IPS DF 4.7 (cell line): ENCODE measurements at regions not wholly inside any gene's neighbourhood (a gene's known extent, or its start where the extent isn't known, plus 50 kb on each side); places are given as distances from the start of the nearest gene placed in this dataset.

Experiments
- DNase-seq: peaks from one replicate; pipeline ENCODE4 v3.0.0-alpha.2; 2013; ENCODE audit warnings: low spot score; ENCODE audit errors: extremely low read depth

DNA sequence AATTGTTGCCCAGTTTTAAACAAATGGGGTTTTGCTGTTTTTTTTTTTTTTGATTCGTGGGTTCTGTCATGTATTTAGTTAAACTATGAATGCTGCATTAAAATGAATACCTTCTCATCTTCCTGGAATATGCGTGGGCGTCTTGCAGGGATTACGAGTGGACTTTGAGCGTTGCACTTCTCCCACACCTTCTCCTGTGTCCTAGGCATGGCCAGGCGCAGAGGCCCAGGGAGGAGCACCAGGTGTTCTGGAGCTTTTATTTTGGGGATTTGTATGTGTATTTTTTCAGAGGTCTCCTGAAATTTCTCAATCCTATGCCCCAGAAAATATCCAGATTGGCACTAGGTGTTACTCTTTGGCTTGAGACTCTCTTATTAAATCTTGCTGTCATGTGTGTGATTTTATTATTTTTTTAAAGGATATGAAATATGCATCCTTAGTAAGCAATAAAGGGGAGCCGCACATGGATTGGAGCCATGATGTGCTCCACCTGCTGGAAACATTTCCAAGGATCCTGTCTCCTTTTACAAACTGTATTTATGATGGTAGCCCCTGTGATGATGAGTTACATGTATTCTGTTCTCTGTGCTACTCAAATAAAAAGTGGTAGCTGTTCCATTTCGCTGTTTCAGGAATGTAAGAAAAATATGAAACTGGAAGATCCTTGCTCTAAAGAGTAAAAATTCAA lies 482.2 kb upstream of the KLF6 start:
- no peak for DNase-seq

DNA sequence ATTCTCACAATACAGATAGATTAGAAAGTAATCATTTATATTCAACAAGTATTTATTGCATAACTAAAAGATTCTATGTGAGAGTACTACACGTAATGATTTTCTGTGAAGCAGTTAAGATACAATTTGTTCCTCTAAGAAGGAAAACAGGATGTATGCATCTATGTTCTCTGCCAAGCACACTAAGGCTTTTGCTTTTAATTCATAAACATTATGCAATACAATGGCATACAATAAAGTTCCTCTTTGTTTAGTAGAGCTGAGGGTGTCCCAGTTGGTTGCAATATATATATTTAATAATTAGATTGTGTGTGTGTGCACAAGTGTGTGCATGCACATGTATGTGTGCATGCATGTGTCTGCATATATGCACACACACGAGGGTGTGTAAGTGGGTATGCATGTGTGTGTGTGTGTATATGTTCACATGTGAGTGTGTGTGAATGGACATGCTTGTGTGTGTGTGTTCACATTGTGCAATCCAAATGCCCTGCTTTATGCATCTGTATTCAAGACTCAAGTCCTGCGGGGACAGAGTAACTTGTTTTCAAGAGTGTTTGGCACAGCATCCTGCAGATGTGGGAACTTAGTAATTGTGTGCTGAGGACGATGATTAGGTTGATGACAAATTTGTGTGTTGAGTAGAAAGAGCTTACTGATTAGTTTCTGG lies 481.5 kb upstream of the KLF6 start:
- DNase-seq, result no peak

DNA sequence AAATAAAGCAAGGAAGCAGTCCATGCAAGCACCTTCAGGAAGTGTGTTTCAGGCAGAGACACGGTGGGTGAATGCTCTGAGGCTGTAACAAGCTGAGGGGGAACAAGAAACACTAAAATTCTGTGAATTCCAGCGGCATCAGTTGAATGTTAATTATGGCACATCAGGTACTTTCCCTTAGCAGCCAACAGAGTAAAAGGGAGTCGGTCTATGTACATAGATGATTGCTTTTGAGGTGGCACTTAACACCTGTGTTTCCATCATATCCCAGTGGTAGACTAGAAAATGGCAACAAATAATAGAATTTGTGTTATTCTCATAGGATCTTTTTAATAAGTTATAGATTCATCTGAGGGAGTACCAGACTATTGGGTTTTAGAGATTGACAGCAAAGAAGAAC lies 481.0 kb upstream of the KLF6 start:
- no peak for DNase-seq

DNA sequence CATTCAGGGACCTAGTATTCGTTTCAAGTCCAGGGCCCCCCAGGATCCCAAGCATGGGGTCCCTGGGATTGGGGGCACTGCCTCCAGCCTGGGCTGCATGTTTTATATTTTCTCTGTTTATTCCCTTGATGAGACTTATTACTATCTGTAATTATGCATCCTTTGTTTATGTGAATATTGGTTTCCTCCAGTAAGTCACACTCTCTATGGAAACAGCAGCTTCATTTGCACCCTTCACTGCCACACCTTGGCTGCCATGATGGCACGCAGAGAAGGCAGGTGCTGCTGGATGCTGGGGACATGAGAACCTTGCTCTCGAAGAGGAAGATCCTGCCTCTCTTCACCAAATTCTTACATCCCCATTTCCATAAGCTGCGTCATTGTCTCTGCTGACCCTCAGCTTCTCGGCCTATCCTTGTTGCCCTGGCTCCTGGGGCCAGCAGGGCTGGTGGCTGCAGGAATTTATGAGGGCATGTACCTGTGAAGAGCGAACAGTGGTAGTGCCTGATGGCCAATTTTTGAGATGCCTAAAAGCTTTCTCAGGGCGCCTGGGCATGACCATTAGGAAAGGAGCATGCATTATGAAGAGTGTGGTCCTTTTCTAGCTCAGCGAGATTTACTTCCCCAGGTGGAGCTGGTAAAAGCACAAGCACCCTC lies 479.3 kb upstream of the KLF6 start:
- DNase-seq, result no peak

DNA sequence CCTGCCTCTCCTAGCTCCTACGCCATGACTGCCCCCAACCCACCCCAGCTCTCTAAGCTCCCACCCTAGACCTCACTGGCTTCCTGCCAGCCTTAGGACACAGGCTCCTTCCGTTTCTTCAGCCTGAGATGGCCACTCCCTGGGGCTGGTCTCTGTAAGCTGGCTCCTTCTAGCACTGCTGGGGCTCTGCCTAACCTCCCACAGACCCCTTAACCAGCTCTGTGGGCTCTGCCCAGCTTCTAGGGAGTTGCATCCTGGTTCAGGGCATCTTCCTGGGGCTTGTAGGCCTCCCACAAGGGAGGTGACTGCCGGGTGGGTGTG lies 478.6 kb upstream of the KLF6 start:
- no peak for DNase-seq

DNA sequence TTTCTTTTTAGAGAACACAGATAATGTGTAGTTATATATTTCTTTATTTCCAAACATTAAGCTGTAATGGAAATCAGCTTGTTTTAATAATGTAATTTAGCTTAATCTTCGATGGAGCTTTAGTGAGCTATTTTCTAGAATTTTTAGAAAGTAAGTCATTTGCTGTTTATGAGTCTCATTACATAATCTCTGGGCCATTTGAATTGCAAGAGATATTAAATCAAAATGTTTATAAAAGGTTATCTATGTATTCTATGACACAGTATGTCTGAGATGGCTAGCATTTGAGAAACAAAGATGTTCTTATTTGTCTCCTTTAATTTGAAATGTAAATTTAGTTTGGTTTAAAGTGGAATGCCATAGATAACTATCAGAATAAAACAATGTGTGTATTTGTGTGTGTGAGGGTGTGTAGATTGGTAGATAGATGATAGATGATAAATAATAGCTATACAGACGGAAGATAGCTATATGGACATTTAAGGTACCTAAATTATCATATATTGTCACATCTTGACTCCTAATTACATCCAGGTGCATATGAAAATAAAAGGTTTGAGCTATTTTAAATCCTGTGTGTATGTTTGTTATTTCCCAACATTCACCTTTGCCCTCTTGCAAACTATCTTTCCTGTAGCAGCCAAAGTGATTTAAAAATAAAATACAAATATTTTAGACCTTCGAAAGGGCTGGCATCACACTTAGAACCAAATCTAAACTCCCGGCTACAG lies 478.0 kb upstream of the KLF6 start:
- no peak for DNase-seq

DNA sequence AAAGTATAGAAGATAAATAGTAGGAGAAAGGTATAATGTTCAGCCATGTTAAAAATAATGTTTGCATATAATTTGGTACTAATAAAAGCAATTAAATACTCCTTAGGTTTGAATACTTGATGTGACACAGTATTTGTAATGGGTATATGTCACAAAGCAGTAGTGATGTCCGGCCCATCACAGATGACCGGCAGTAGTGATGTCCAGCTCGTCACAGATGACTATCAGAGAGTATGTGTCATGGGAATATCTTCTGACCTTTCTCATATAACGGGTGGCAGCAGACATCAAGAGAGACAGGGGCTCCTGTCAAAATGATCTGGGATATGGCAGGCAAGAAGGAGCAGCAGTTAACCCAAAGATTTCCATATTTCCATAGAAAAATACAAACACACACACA lies 477.4 kb upstream of the KLF6 start:
- DNase-seq, result no peak

DNA sequence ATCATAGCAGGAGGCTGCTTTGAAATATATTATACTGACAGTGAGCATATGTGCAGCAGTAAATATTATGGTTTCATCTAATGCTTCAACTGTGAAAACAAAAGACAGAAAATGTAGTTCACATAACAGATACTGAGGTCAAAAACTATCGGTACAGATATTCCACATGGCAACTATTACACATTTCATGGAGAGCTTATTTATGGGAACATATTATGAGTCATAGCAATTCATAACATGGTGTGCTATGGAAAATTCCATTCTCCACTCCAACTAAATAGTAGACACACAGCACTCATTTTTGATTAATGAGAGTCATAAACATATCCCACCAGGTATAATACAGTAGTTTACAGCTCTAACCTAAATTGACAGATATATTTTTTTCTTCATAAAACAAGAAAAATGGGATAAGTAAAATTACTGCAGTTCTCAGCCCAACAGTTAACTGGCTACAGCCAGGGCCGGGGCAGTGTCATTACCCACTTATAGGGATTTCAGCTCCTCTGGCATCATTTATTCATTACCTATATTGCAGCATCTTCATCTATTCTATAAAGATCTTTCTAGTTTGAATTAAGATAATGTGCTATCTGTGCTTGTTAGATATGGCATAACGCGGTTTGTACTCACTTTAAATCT lies 475.6 kb upstream of the KLF6 start:
- no peak for DNase-seq

DNA sequence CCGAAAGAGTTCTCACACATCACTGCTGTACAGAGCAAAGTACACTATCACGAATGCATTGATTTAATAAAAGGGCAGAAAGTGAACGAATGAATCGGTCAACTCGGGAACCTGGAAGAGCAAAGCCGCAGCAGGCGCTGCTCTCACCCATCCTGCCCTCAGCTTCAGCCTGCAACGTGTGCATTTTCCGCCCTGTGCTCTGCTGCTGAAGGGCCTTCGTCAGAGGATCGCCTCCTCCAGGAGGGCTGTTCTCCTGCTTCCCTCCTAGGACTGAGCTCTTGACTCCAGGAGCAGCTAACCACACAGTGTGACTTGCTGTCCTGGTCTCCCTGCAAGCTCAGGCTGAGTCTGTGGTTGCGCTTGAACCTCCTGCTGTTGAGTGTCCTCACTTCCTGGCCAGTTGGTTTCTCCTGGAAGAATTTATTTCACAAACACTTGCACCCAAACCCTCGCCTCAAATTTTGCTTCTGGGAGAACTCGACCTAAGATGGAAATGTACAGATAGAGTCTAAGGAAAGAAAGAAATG lies 473.0 kb upstream of the KLF6 start:
- no peak for DNase-seq

DNA sequence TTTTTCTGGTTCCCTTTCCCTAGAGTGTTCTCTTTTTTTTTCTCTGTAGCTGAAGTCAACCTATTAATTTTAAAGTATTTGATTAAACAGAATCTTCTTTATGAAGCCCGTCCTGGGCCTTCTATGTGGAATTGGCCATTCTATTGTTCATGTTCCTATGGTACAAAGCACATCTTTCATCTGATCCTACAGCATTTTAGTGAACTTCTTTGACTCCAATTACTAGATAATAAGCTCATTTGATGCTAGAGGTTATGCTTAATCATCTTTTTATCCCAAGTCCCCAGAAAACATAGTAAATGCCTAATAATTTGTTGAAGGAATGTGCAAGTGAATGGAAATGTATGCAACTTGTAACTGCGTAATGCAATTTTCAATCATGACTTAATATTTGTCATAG lies 472.0 kb upstream of the KLF6 start:
- no peak for DNase-seq

DNA sequence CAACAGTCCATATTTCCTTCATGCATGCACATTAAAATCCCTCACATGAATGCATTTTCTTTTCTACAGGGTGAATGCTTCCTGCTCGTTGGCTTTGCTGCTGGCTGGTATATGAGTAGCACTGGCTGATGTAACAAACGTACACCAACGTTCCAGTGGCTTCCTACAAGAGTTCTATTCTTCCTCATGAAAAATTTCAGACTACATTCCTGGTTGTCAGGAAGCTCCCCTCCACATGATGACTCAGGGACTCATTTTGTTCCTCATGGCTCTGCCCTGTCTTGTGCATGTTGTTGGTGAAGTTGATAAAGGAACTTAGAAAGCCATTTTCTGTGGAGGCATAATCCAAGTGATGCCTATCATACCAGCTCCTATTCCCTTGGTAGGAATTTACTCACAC lies 470.7 kb upstream of the KLF6 start:
- no peak for DNase-seq

DNA sequence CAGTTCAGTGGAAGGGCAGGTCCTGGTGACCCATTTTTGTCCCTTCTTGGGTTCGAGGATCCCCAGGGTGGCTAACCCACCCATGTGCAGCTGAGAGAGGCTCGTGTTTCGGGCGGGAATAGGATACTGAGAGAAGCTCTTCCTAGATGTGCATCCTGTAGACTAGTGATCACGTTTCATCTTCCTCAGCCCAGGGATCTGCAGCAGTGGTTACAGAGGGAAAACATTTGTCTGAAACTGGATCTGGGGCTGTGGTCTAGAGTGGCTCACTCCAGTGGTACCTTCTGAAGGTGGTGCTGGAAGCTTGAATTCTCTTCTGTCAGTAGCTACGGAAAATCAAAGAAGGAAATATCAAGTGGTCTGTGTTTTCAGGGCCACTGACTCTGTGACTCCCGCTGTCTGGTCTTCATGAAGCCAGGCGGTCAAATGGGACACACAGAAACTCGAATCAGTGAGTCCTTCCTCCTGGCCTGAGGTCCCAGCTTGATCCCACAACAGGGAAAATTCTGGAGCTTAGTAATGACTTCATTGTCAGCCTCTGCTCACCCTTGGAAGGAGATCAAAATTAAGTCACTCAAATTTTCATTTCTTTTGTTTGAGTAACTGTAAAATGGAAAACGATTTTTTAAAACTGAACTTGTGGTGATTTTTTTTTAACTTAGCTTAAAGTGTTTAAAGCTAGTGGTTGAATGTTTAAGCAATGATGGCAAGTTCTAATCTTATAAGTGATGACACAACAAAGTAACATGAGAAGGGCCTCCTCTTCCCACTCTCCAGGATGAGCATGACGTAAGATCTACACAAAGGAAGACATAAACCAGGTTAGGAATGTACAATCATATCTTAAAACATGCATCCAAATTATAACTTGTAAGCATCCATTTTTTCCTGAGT lies 469.3 kb upstream of the KLF6 start:
- no peak for DNase-seq

DNA sequence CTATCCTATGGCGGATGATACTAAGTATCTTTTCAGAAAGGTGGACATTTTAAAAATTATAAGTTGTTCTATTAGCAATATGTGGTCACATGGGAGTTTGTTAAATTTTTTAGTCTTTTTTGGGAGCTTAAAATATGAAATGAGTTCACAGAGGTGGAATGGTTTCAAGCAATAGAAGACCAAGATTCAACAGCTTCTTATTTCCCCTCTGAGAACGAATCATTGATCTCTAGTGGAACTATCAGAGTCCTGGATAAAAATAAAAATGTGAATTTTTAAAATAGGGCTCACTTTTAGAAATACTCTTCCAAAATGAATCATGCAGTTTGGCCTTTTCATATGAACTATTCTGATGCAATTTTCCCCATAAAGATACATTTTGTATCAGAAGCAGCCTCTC lies 467.7 kb upstream of the KLF6 start:
- no peak for DNase-seq

DNA sequence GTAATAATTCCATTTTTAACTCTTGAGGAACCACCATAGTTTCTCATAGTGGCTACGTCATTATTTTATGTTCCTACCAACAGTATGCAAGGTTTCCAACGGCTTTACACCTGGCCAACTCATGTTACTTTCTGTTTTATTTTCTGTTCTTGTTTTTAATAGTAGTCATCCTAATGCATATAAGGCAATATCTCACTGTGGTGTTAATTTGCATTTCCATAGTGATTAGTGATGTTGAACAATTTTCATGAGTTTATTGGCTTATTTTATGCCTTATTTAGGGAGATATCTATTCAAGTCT lies 465.5 kb upstream of the KLF6 start:
- no peak for DNase-seq

DNA sequence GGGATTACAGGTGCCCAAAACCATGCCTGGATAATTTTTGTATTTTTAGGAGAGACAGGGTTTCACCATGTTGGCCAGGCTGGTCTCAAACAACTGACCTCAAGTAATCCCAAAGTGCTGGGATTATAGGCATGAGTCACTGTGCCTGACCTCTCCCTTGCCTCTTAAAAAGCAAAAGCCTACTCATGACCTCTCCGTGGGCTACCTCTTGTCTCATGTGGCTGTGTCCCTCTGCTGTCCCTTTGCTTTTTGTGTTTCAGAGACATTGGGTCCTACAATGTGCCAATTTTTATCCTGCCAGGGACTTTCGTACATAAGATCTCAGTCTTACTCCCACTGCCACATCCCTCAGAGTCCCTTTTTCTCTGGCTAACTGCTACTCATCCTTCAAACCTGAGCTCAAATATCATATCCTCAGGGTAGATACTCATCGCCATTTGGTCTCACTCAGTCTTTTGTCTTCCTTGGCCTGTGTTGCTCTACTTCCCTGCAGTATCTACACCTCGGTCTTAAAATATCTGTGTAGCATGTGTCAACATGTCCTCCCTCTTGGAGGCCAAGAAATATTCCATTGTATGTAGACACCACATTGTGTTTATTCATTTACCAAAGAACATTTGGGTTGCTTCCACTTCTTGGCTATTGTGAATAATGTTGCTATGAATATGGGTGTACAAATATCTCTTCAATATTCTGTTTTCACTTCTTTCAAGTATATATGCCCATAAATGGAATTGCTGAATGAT lies 465.0 kb upstream of the KLF6 start:
- no peak for DNase-seq

DNA sequence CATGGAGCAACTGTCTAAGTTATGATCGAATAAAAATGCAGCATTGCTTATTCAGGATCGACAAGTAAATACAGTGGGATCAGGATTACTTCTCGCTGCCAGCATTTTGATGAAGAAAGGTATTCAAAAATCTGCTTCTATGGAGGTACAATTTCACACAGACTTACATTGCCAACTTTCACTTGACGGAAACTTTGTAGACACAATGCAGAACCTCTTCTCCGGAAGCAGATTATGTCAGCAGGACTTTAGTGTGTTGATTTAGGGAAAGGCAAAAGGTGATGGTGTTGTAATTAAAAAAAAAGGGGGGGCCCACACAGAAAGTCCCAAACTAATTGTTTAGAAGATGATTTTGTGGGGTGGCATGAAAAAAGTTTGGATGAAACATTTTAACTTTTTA lies 462.4 kb upstream of the KLF6 start:
- no peak for DNase-seq

DNA sequence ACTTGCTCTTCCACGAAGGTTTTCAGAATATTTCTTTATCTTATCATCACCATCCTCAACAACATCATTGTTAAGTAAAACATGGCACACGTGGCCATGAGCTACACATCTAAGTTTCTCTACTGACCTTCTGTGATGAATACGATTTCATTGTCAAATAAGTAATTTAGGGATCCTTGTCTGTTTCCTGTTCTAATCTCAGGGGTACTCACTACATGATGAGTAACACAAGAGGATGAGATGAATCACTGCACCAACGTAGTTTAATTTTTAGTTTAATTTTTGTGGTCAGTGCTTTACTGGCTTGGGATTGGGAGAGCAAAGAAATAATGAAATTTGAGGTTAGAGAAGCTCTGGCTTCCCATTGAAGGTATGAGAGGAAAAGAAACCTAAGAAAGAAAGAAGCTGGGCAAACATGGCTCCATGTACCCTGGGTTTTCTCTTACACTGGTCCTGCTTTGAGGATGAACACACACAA lies 461.9 kb upstream of the KLF6 start:
- DNase-seq, result no peak

DNA sequence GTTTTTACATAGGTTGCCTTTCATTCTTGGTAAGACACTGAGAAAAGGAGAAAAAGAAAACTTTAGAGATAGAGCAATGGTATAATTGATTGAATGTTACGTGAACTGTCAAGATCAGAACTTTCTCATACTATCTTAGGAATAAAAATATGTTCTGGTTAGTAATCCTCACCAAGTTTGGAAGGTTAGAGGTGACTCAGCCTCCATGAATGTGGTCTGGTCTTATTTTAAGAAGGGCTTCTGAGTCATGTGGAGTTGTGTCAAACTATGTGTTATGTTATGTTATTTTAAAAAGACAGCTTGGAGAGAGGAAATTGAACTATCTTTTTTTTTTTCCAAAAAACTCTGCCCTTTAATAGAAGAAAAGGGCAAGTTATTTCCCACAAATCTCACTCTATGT lies 458.6 kb upstream of the KLF6 start:
- DNase-seq, result no peak

DNA sequence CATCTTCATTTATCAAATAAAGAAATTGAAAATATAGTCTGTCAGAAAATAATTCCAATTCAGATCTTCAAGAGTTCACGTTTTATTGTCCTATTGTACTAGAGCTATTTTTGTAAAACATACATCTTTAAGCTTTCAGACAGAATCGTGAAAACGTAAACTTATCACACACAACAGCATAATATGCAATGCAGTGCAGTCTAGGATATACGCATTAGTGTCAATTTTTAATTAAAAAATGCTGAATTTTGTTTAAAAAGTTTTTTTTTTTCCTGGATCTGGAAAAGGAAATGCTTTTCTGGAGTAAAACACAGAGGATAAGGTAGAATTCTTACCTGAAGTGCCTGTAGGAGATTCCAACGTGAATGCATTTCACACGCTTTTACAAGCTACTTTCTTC lies 458.2 kb upstream of the KLF6 start:
- no peak for DNase-seq

DNA sequence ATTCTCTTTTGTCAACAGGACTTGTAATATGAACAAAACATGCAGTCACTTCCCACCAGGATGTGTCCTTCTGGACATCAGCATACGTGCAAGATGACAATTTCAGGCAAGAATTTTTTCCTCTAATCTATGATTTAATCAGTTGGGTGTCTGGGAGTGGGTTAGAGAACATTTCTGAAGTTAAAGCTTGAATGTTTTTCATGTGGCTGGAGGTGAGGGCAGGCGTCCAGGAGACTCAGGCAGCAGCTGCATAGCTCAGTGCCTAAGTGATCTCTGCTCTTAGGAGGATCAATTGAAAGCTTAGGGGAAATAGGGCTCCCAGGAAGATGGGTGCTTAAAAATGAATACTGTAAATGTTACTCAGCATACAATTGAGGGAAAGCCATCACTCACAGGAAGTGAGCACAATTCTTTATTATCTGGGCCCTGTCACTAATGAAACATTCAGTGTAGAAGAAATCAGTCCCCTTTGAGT lies 457.6 kb upstream of the KLF6 start:
- DNase-seq, result no peak
